OCI-LY7 (cell line): ENCODE measurements at regions not wholly inside any gene's neighbourhood (a gene's known extent, or its start where the extent isn't known, plus 50 kb on each side); places are given as distances from the start of the nearest gene placed in this dataset.

Source experiments
- BruUV-seq: library from RNA; stranded (reverse); fragments of 400-500 nt; replicated peaks from 2 replicates; lab custom pipeline; 2021; lab: Mats Ljungman, UMichigan
- CTCF ChIA-PET: fragments of 300-600 bp; sonication (Branson Sonifier 250); formaldehyde crosslinking; loops from one replicate; lab custom pipeline; 2022; ENCODE audit warnings: antibody characterized with exemption; ENCODE audit not compliant: unreplicated experiment; lab: Charles Lee
- POLR2A ChIA-PET: fragments of 300-600 bp; sonication (Branson Sonifier 250); formaldehyde crosslinking; loops from one replicate; lab custom pipeline; 2022; ENCODE audit warnings: antibody characterized with exemption; lab: Charles Lee
- DNase-seq: peaks from one replicate; pipeline ENCODE4 v3.0.0-alpha.2; 2015; ENCODE audit warnings: low spot score
- H2AFZ ChIP-seq: fragments of 200-600 bp; sonication (generic), shearing (Covaris generic); 2 replicates; pipeline ENCODE4 v1.6.1; 2014; ENCODE audit warnings: mild to moderate bottlenecking, antibody characterized with exemption, low read length, moderate library complexity
- H3K27ac ChIP-seq: fragments of 200-600 bp; sonication (generic); 2 replicates; pipeline ENCODE4 v1.5.1; 2014; ENCODE audit warnings: mixed run types, low read depth, mild to moderate bottlenecking, moderate library complexity, low read length, inconsistent platforms; ENCODE audit not compliant: poor library complexity, severe bottlenecking
- H3K36me3 ChIP-seq: fragments of 200-600 bp; sonication (generic); 2 replicates; pipeline ENCODE4 v1.6.1; 2014; ENCODE audit warnings: mild to moderate bottlenecking, antibody characterized with exemption, low read length, moderate library complexity, mixed read lengths; ENCODE audit not compliant: insufficient read depth
- H3K4me1 ChIP-seq: fragments of 200-600 bp; sonication (generic); 2 replicates; pipeline ENCODE4 v1.5.1; 2014; ENCODE audit warnings: mild to moderate bottlenecking, low read length; ENCODE audit not compliant: insufficient read depth, poor library complexity, severe bottlenecking
- H3K4me2 ChIP-seq: fragments of 200-600 bp; sonication (generic); 2 replicates; pipeline ENCODE4 v1.6.1; 2014; ENCODE audit warnings: mild to moderate bottlenecking, low read length
- H3K4me3 ChIP-seq: fragments of 200-600 bp; sonication (generic); 2 replicates; pipeline ENCODE4 v1.5.1; 2014; ENCODE audit warnings: mild to moderate bottlenecking, low read depth, low read length; ENCODE audit not compliant: poor library complexity, severe bottlenecking
- H3K79me2 ChIP-seq: fragments of 200-600 bp; sonication (generic); 2 replicates; pipeline ENCODE4 v1.6.1; 2016; ENCODE audit warnings: low read depth, mild to moderate bottlenecking, low read length, moderate library complexity, mixed read lengths; ENCODE audit not compliant: insufficient read depth
- H3K9me2 ChIP-seq: fragments of 200-600 bp; sonication (generic); 2 replicates; pipeline ENCODE4 v1.6.1; 2016; ENCODE audit warnings: mild to moderate bottlenecking, low read length, mixed read lengths; ENCODE audit not compliant: insufficient read depth
- H3K9me3 ChIP-seq: fragments of 200-600 bp; sonication (generic); 2 replicates; pipeline ENCODE4 v1.6.1; 2014; ENCODE audit warnings: mild to moderate bottlenecking, mixed run types, low read length, mixed read lengths
- H4K20me1 ChIP-seq: fragments of 200-600 bp; sonication (generic); 2 replicates; pipeline ENCODE4 v1.6.1; 2014; ENCODE audit warnings: mild to moderate bottlenecking, antibody characterized with exemption, low read length, moderate library complexity, mixed read lengths; ENCODE audit not compliant: insufficient read depth
- CTCF ChIP-seq: fragments of 200-600 bp; sonication (generic); conservative IDR thresholded peaks from 2 replicates; pipeline ENCODE4 v1.5.1; 2014; ENCODE audit warnings: mild to moderate bottlenecking, antibody characterized with exemption, low read length, moderate library complexity, mixed read lengths
- EZH2phosphoT487 ChIP-seq: fragments of 200-600 bp; sonication (generic); IDR thresholded peaks from 2 replicates; pipeline ENCODE4 v1.6.1; 2018; ENCODE audit warnings: low read depth, borderline replicate concordance, mild to moderate bottlenecking, mixed run types, antibody characterized with exemption, low read length, moderate library complexity, mixed read lengths
- intact Hi-C: fragments of 100-400 bp; cut with micrococcal nuclease; formaldehyde crosslinking; loops from one replicate; pipeline ENCODE4 v1.10.0; 2022; ENCODE audit not compliant: unreplicated experiment

- Histone ChIP-seq H3K36me3 (no peaks in the 10 kb centered on the region), H3K4me3 (no peak overlapping the region), H3K9me3 (no peaks in the 10 kb centered on the region), H3K79me2 (no peaks in the 10 kb centered on the region), H4K20me1 (no peaks in the 10 kb centered on the region), H2AFZ (no peak overlapping the region), H3K4me1 (no peaks in the 10 kb centered on the region), H3K9me2 (no peaks in the 10 kb centered on the region), H3K27ac (no peak overlapping the region), H3K4me2 (no peak overlapping the region)
- BruUV-seq: no TSS peak
- ChIA-PET POLR2A (no interaction called here), CTCF (no interaction called here)
- TF ChIP-seq CTCF: no peak
- TF ChIP-seq EZH2phosphoT487: no peak
- intact Hi-C loops: no loop called here
- no peak for DNase-seq
Observed at GRCh38 chr13:99895444-99896368, 75.9 kb downstream of the ZIC5 start.

GRCh38 chr13:99894840-99895443 lies 76.6 kb downstream of the ZIC5 start:
- no peaks in the 10 kb centered on the region for H3K9me3 ChIP-seq
- DNase-seq: no peak
- no peaks in the 10 kb centered on the region for H3K36me3 ChIP-seq
- intact Hi-C loops: no loop called here
- TF ChIP-seq CTCF (no peak), EZH2phosphoT487 (no peak)
- no peak overlapping the region for H3K27ac ChIP-seq
- H3K4me3 ChIP-seq: no peak overlapping the region
- H2AFZ ChIP-seq: no peak overlapping the region
- H3K79me2 ChIP-seq: no peaks in the 10 kb centered on the region
- H3K4me2 ChIP-seq: no peak overlapping the region
- CTCF ChIA-PET: no interaction called here
- no TSS peak for BruUV-seq
- POLR2A ChIA-PET: no interaction called here
- H3K4me1 ChIP-seq: no peaks in the 10 kb centered on the region
- H3K9me2 ChIP-seq: no peaks in the 10 kb centered on the region
- H4K20me1 ChIP-seq: no peaks in the 10 kb centered on the region
